ENCODE measurements at regions not wholly inside any gene's neighbourhood (a gene's known extent, or its start where the extent isn't known, plus 50 kb on each side); places are given as distances from the start of the nearest gene placed in this dataset.

DNA sequence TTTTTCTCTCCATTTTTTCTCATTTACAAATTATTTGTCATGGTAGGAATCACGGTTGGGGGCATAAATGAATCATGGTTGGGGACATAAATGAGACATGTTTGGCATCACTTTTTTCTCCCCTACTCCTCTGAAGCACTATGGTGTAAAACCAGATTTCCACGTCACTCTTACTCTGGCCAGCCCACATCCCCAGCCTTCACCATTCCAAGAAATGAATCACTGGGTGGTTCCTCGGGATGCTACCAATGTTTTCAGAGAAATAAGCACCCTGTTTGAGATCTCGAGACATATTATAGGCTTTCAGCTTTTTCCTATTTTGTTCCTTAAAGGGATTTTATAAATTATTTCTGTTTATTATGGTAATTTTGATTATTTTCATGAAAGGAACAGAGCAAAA is 155.0 kb upstream of the SLC8A1 start:
- H3K36me3 ChIP-seq, result no peaks in the 10 kb centered on the region
- H3K9me3 ChIP-seq, result peaks cover 6 to 8% of the 10 kb centered on the region in 2 donors
- TF ChIP-seq, protein P1, sequence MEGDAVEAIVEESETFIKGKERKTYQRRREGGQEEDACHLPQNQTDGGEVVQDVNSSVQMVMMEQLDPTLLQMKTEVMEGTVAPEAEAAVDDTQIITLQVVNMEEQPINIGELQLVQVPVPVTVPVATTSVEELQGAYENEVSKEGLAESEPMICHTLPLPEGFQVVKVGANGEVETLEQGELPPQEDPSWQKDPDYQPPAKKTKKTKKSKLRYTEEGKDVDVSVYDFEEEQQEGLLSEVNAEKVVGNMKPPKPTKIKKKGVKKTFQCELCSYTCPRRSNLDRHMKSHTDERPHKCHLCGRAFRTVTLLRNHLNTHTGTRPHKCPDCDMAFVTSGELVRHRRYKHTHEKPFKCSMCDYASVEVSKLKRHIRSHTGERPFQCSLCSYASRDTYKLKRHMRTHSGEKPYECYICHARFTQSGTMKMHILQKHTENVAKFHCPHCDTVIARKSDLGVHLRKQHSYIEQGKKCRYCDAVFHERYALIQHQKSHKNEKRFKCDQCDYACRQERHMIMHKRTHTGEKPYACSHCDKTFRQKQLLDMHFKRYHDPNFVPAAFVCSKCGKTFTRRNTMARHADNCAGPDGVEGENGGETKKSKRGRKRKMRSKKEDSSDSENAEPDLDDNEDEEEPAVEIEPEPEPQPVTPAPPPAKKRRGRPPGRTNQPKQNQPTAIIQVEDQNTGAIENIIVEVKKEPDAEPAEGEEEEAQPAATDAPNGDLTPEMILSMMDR (IDR thresholded peaks at IDR 0.05), result no peak
- no peak overlapping the region for H3K4me3 ChIP-seq
- H3K27ac ChIP-seq, result no peak overlapping the region
- H3K4me1 ChIP-seq, result no peaks in the 10 kb centered on the region
- no peak for DNase-seq (ENCODE audit: low spot score in 2 of 2)
- H3K27me3 ChIP-seq, result no peaks in the 10 kb centered on the region
- intact Hi-C loops (cut with DNase I), result no loop called here

DNA sequence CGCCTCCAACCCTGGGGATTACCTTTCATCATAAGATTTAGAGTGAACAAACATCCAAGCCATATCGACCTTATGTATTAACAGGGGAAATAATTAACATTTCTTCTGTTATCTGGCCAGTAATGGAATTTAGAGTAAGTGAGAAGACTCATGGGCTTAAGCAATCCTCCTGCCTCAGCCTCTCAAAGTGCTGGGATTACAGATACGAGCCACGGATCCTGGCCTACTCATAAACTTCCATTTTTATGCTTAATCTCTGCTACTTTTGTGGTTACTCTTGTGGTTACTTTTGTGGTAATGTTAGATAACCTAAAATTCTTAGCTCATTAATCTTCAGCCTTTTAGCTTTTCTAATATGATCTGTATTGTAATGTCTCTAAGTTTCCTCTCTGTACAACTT is 159.3 kb upstream of the SLC8A1 start:
- TF ChIP-seq, protein P1 (IDR thresholded peaks at IDR 0.05), result no peak
- H3K36me3 ChIP-seq, result no peaks in the 10 kb centered on the region
- no peak for DNase-seq (ENCODE audit: low spot score in 2 of 2)
- intact Hi-C loops (cut with DNase I), result no loop called here
- H3K9me3 ChIP-seq, result peaks cover 6 to 8% of the 10 kb centered on the region in 2 donors
- H3K4me1 ChIP-seq, result no peaks in the 10 kb centered on the region
- H3K27me3 ChIP-seq, result no peaks in the 10 kb centered on the region
- no peak overlapping the region for H3K4me3 ChIP-seq
- no peak overlapping the region for H3K27ac ChIP-seq

DNA sequence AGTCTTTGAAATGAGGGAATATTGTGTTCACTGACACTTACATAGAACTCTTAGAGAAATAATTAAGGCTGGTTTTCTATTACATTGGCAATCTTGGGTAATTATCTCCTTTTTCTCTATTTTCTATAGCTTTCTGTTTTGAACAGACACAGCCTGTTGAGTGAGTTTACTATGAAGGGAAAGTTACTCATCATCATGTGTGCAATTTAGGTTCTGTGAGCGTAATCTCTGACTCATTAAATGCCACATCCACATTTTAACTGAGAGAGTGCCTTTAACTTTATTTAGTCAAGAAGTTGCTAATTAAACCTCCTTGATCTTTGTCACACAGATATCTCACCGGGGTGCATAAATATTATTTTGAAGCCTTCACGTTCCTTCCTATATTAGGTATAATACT is 174.0 kb upstream of the SLC8A1 start:
- TF ChIP-seq, protein P1 (IDR thresholded peaks at IDR 0.05), result no peak
- DNase-seq (ENCODE audit: low spot score in 2 of 2), result no peak
- Histone ChIP-seq H3K27me3 (no peaks in the 10 kb centered on the region), H3K36me3 (no peaks in the 10 kb centered on the region), H3K9me3 (no peaks in the 10 kb centered on the region), H3K27ac (no peak overlapping the region), H3K4me3 (no peak overlapping the region), H3K4me1 (no peaks in the 10 kb centered on the region)
- intact Hi-C loops (cut with DNase I), result no loop called here

DNA sequence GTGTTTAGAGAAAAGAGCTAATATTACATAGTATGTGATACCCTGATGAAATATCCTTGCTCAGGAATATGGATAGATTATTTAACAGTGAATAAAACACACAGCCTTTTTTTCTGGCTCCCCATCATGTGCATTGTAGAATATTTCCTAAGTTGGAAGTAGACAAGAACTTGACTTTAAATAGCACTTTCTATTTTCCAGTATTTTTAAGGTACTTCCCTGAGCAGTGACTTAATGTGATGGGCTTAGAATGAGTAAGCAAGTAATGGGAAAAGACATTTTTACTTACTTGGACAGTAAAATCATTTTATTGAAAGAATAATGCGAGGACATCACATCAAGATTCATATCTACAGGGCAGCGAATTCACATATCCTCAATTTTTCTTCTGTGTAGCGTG is 176.7 kb upstream of the SLC8A1 start:
- DNase-seq (ENCODE audit: low spot score in 2 of 2), result no peak
- Histone ChIP-seq H3K4me3 (no peak overlapping the region), H3K9me3 (no peaks in the 10 kb centered on the region), H3K27ac (no peak overlapping the region), H3K4me1 (no peaks in the 10 kb centered on the region), H3K36me3 (no peaks in the 10 kb centered on the region), H3K27me3 (no peaks in the 10 kb centered on the region)
- intact Hi-C loops (cut with DNase I), result no loop called here
- TF ChIP-seq, protein P1 (IDR thresholded peaks at IDR 0.05), result no peak

DNA sequence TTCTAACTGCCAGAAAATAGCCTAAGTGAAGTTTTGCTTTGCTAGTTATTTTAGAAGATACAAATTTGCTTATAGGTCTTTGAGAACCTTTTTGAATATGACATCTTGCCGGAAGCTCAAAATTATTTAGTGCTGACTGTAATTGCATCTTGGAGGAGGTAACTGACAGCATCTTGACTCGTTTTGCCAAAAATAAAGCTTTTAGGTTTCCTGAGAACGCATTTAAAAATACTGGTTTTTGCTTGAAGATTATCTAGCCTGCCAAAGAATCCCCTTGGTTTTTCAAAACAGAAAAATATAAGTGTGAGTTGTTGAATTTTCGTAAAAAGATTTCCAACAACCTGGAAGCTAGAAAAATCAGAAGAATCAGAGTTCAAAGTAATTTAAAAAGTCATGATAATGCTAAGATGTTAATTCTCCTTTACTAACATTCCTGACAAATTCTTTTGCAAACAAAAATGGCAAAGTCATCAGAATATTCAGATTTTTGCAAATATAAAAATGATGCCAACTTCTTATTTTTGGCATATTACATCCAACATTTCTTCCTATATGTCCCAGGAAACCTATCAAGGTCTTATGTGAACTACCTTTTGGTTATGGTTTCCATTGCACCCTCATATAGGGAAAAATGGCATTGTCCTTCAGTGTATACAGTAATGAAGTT is 178.0 kb upstream of the SLC8A1 start:
- H3K36me3 ChIP-seq, result no peaks in the 10 kb centered on the region
- no peaks in the 10 kb centered on the region for H3K9me3 ChIP-seq
- intact Hi-C loops (cut with DNase I), result no loop called here
- no peak overlapping the region for H3K4me3 ChIP-seq
- TF ChIP-seq, protein P1 (IDR thresholded peaks at IDR 0.05), result no peak
- DNase-seq (ENCODE audit: low spot score in 2 of 2), result no peak
- H3K27me3 ChIP-seq, result no peaks in the 10 kb centered on the region
- H3K4me1 ChIP-seq, result no peaks in the 10 kb centered on the region
- H3K27ac ChIP-seq, result no peak overlapping the region

DNA sequence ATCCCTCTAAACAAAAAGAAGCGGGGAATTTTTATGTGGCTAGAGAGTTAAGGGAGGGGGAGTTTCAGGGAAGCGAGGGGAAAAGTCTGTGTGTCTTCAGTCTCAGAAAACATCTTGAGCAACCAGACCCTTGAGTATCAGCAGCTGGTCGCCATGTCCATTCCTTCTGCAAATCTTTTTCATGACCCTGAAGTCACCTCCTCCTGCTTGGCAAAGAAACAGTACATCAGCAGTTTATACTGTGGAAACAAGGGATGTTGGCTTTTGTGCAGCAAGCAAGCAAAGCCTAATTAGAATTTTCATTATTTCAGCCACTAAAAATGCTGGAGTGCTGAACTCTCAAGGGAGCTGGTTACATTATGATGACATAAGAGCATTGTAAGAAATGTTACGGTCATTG is 187.4 kb upstream of the SLC8A1 start:
- TF ChIP-seq, protein P1 (IDR thresholded peaks at IDR 0.05), result no peak
- no peaks in the 10 kb centered on the region for H3K4me1 ChIP-seq
- no peaks in the 10 kb centered on the region for H3K36me3 ChIP-seq
- intact Hi-C loops (cut with DNase I), result no loop called here
- no peak for DNase-seq (ENCODE audit: low spot score in 2 of 2)
- H3K27me3 ChIP-seq, result no peaks in the 10 kb centered on the region
- H3K4me3 ChIP-seq, result no peak overlapping the region
- no peak overlapping the region for H3K27ac ChIP-seq
- H3K9me3 ChIP-seq, result no peaks in the 10 kb centered on the region

Measured in ascending aorta (tissue), 2 donors.